ENCODE measurements at regions not wholly inside any gene's neighbourhood (a gene's known extent, or its start where the extent isn't known, plus 50 kb on each side); places are given as distances from the start of the nearest gene placed in this dataset.

DNA sequence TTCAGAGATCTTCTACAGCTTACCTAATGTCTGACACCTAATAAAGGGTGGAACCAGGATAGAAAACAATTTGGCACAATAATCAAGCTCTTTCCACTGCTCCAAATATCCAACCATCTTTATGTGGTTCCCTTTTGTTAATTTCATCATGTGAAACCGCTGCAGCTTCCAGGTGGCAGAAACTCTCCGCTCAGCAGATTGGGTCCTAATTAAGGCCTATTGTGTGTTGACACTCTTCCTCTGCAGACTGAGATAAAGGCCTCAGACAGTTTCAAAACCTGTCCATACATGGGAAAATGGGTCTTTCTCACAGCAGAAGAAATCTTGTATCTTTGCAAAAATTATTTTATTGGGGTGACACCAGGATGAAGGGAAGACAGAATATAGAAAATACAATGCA lies 1002.4 kb upstream of the SEMA6D start:
- TF ChIP-seq, protein P1, sequence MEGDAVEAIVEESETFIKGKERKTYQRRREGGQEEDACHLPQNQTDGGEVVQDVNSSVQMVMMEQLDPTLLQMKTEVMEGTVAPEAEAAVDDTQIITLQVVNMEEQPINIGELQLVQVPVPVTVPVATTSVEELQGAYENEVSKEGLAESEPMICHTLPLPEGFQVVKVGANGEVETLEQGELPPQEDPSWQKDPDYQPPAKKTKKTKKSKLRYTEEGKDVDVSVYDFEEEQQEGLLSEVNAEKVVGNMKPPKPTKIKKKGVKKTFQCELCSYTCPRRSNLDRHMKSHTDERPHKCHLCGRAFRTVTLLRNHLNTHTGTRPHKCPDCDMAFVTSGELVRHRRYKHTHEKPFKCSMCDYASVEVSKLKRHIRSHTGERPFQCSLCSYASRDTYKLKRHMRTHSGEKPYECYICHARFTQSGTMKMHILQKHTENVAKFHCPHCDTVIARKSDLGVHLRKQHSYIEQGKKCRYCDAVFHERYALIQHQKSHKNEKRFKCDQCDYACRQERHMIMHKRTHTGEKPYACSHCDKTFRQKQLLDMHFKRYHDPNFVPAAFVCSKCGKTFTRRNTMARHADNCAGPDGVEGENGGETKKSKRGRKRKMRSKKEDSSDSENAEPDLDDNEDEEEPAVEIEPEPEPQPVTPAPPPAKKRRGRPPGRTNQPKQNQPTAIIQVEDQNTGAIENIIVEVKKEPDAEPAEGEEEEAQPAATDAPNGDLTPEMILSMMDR (IDR thresholded peaks at IDR 0.05) = no peak
- TF ChIP-seq POLR2A (IDR thresholded peaks at IDR 0.05) = no peak
